ENCODE measurements at regions not wholly inside any gene's neighbourhood (a gene's known extent, or its start where the extent isn't known, plus 50 kb on each side); places are given as distances from the start of the nearest gene placed in this dataset.

GRCh38 chr3:182704926-182705325, 88.4 kb upstream of the ATP11B start:
- TF ChIP-seq GATA2 (IDR thresholded peaks at IDR 0.05; ENCODE audit: insufficient read depth, insufficient read length, low read depth, low read length) (no peak), POLR2A (IDR thresholded peaks at IDR 0.05; ENCODE audit: low read depth, low read length) (no peak), CTCF (IDR thresholded peaks at IDR 0.05; ENCODE audit: extremely low read depth in 1 of 2, insufficient read depth in 1 of 2, low read depth in 1 of 2, low read length in 2 of 2) (no peak), MYC (IDR thresholded peaks at IDR 0.05; ENCODE audit: low read depth, low read length) (no peak), JUN (IDR thresholded peaks at IDR 0.05; ENCODE audit: borderline replicate concordance, insufficient read depth, insufficient read length, low read depth) (no peak), POLR2AphosphoS5 (IDR thresholded peaks at IDR 0.05; ENCODE audit: insufficient read depth, low read depth, low read length) (no peak), FOS (IDR thresholded peaks at IDR 0.05; ENCODE audit: borderline replicate concordance, insufficient read depth, low read length) (no peak), MAX (IDR thresholded peaks at IDR 0.05; ENCODE audit: insufficient read depth, insufficient read length) (no peak), EZH2 (IDR thresholded peaks at IDR 0.05; ENCODE audit: borderline replicate concordance, low read depth, low read length, severe bottlenecking) (no peak)
- Histone ChIP-seq H3K27ac (ENCODE audit: insufficient read depth, low read depth, low read length) (no peak overlapping the region), H2AFZ (ENCODE audit: low read depth, low read length) (no peak overlapping the region), H3K79me2 (ENCODE audit: control insufficient read depth, insufficient read depth, low read length) (no peaks in the 10 kb centered on the region), H3K4me1 (ENCODE audit: control insufficient read depth, extremely low read depth, insufficient read depth, low read length) (no peaks in the 10 kb centered on the region), H4K20me1 (replicated peaks; ENCODE audit: control insufficient read depth, extremely low read depth, insufficient read depth, low read length) (no peaks in the 10 kb centered on the region), H3K27me3 (ENCODE audit: control insufficient read depth in 2 of 2, insufficient read depth in 2 of 2, low read length in 2 of 2) (peaks cover 0 to 2% of the 10 kb centered on the region in 2 experiments), H3K9me3 (replicated peaks; ENCODE audit: control insufficient read depth, insufficient read depth, low read length) (no peaks in the 10 kb centered on the region), H3K4me2 (ENCODE audit: insufficient read depth, low read length) (no peak overlapping the region), H3K9ac (replicated peaks; ENCODE audit: extremely low read depth, insufficient read depth, low read length) (no peak overlapping the region), H3K36me3 (ENCODE audit: control insufficient read depth in 2 of 2, extremely low read depth in 1 of 2, insufficient read depth in 2 of 2, low read length in 2 of 2) (no peaks in the 10 kb centered on the region), H3K4me3 (replicated peaks in 1 of 3; ENCODE audit: insufficient read depth in 1 of 3, low read depth in 1 of 3, low read length in 3 of 3) (no peak overlapping the region), H3K9me1 (replicated peaks; ENCODE audit: control insufficient read depth, extremely low read depth, insufficient read depth, low read length) (no peaks in the 10 kb centered on the region)
- POLR2A ChIA-PET: no interaction called here
- no TSS peak for BruUV-seq (replicated peaks)
- no peak for DNase-seq (ENCODE audit: low read depth, low spot score)
- intact Hi-C loops (cut with micrococcal nuclease) (no loop called here), dilution Hi-C loops (cut with MboI; ENCODE audit: extremely low pct_ligation_motif_present, low sequenced_read_pairs) (no loop called here)
- FAIRE-seq: no peak
- CTCF ChIA-PET: interaction anchor here (3.2 kb wide), 1 partner anchor 9 kb away, joined by 11 read pairs; no protein-coding TSS in a partner anchor
